HepG2 (cell line): ENCODE measurements at regions not wholly inside any gene's neighbourhood (a gene's known extent, or its start where the extent isn't known, plus 50 kb on each side); places are given as distances from the start of the nearest gene placed in this dataset.

Source experiments
- ATAC-seq: fragments of 200-7000 bp; cut with Tn5 transposase; 3 replicates; pipeline ENCODE4 v1.9.1; 2020; ENCODE audit warnings: mild to moderate bottlenecking, moderate library complexity
- BruUV-seq: library from RNA; stranded (reverse); fragments of 400-500 nt; replicated peaks from 2 replicates; lab custom pipeline; 2021; lab: Mats Ljungman, UMichigan
- CTCF ChIA-PET: fragments of 300-600 bp; formaldehyde crosslinking; extraction: SDS; loops from one replicate; lab custom pipeline; 2021; ENCODE audit warnings: low total read pairs, inconsistent platforms, low intra/inter-chr PET ratio; lab: Yijun Ruan, JAX
- POLR2A ChIA-PET: fragments of 350-600 bp; sonication (Branson Sonifier 250); formaldehyde crosslinking; loops from one replicate; lab custom pipeline; 2020; ENCODE audit warnings: antibody characterized with exemption, inconsistent platforms; lab: Yijun Ruan, JAX
- DNase-seq: peaks from one replicate; pipeline ENCODE4 v3.0.0-alpha.2; 2015; ENCODE audit warnings: low spot score
- FAIRE-seq: peaks from 3 replicates; lab custom pipeline; 2011; peaks lifted over from hg19 to GRCh38; lab: Jason Lieb, UNC
- H2AFZ ChIP-seq: one replicate; pipeline ENCODE4 v1.6.1; 2011; ENCODE audit warnings: low read length, inconsistent platforms
- H3K27ac ChIP-seq: fragments of 300-600 bp; 3 replicates; pipeline ENCODE4 v1.8.0; 2011; ENCODE audit warnings: mixed run types, mild to moderate bottlenecking, mixed read lengths, low read length, inconsistent platforms; ENCODE audit not compliant: insufficient read depth; ENCODE audit errors: extremely low read length
- H3K27me3 ChIP-seq, 2 experiments: fragments of 200-600 bp in 1 of 2; 2 replicates in 1 of 2; 3 replicates in 1 of 2; pipeline versions ENCODE4 v1.6.0 to v1.8.0; 2011; ENCODE audit warnings: low read length in 2 of 2, mild to moderate bottlenecking in 2 of 2, moderate library complexity in 2 of 2, inconsistent platforms in 1 of 2; ENCODE audit not compliant: insufficient read depth in 2 of 2, control insufficient read depth in 1 of 2
- H3K36me3 ChIP-seq, 2 experiments: fragments of 200-600 bp in 1 of 2; replicated peaks in 1 of 2; 2 replicates in 1 of 2; 3 replicates in 1 of 2; pipeline versions ENCODE4 v1.5.1 to v1.8.0; 2011; ENCODE audit warnings: low read length in 2 of 2, inconsistent platforms in 1 of 2; ENCODE audit not compliant: insufficient read depth in 2 of 2, control insufficient read depth in 1 of 2
- H3K4me1 ChIP-seq: 2 replicates; pipeline ENCODE4 v1.5.1; 2012; ENCODE audit warnings: low read length, inconsistent platforms; ENCODE audit not compliant: insufficient read depth
- H3K4me2 ChIP-seq: 2 replicates; pipeline ENCODE4 v1.6.0; 2011; ENCODE audit warnings: low read depth, low read length, inconsistent platforms
- H3K4me3 ChIP-seq, 3 experiments: fragments of 200-600 bp in 1 of 3; sonication (generic), shearing (Covaris generic) in 1 of 3; replicated peaks in 1 of 3; 2 replicates each; pipeline ENCODE4 v1.5.1; 2011 to 2016; ENCODE audit warnings: low read length in 3 of 3, inconsistent platforms in 2 of 3, low read depth in 2 of 3, mild to moderate bottlenecking in 2 of 3, control low read depth in 1 of 3, mixed read lengths in 1 of 3; ENCODE audit not compliant: insufficient read depth in 1 of 3
- H3K79me2 ChIP-seq: one replicate; pipeline ENCODE4 v1.6.1; 2011; ENCODE audit warnings: low read length, inconsistent platforms; ENCODE audit not compliant: insufficient read depth
- H3K9ac ChIP-seq: 2 replicates; pipeline ENCODE4 v1.6.0; 2011; ENCODE audit warnings: mild to moderate bottlenecking, low read depth, low read length, inconsistent platforms; ENCODE audit not compliant: insufficient read depth
- H3K9me3 ChIP-seq: 2 replicates; pipeline ENCODE4 v1.5.1; 2012; ENCODE audit warnings: mild to moderate bottlenecking, low read length
- H4K20me1 ChIP-seq: 2 replicates; pipeline ENCODE4 v1.6.0; 2011; ENCODE audit warnings: inconsistent platforms, mild to moderate bottlenecking, low read length, moderate library complexity; ENCODE audit not compliant: insufficient read depth
- EP300 ChIP-seq, 3 experiments: sonication (generic) in 1 of 3; formaldehyde crosslinking in 1 of 3; IDR thresholded peaks; 2 replicates each; pipeline versions ENCODE4 v1.5.1 to v1.6.1; 2011 to 2020; ENCODE audit warnings: low read depth in 2 of 3, low read length in 2 of 3, borderline replicate concordance in 1 of 3, improper control_type of control experiment in 1 of 3, mild to moderate bottlenecking in 1 of 3, missing genetic modification reagents in 1 of 3, moderate library complexity in 1 of 3
- HNF1B ChIP-seq: sonication (generic); formaldehyde crosslinking; IDR thresholded peaks from 2 replicates; pipeline ENCODE4 v1.5.1; 2020; ENCODE audit warnings: mild to moderate bottlenecking, moderate library complexity, missing genetic modification reagents
- SMAD9 ChIP-seq: sonication (generic); formaldehyde crosslinking; IDR thresholded peaks from 2 replicates; pipeline ENCODE4 v1.5.1; 2020; ENCODE audit warnings: mild to moderate bottlenecking, missing genetic modification reagents
- SNAPC4 ChIP-seq: sonication (generic); formaldehyde crosslinking; IDR thresholded peaks from 2 replicates; pipeline ENCODE4 v1.4.0; 2020; ENCODE audit warnings: mild to moderate bottlenecking, missing genetic modification reagents
- SRSF1 ChIP-seq: fragments of 200-400 bp; formaldehyde crosslinking; optimal IDR thresholded peaks from 2 replicates; pipeline ENCODE3; 2017; ENCODE audit warnings: mild to moderate bottlenecking, low read depth, low read length, moderate library complexity
- THAP8 ChIP-seq: sonication (generic); formaldehyde crosslinking; IDR thresholded peaks from 2 replicates; pipeline ENCODE4 v1.5.1; 2020; ENCODE audit warnings: missing genetic modification reagents, mild to moderate bottlenecking, borderline replicate concordance
- ZKSCAN5 ChIP-seq: sonication (generic); formaldehyde crosslinking; IDR thresholded peaks from 2 replicates; pipeline ENCODE4 v1.5.1; 2020; ENCODE audit warnings: mild to moderate bottlenecking, missing genetic modification reagents
- ZNF235 ChIP-seq: sonication (generic); formaldehyde crosslinking; IDR thresholded peaks from 2 replicates; pipeline ENCODE4 v1.8.1; 2023; ENCODE audit warnings: mild to moderate bottlenecking, missing genetic modification reagents, borderline replicate concordance
- ZNF382 ChIP-seq: sonication (generic); formaldehyde crosslinking; IDR thresholded peaks from 2 replicates; pipeline ENCODE4 v1.5.0; 2020; ENCODE audit warnings: missing genetic modification reagents, mild to moderate bottlenecking, borderline replicate concordance
- ZNF431 ChIP-seq: sonication (generic); formaldehyde crosslinking; IDR thresholded peaks from 2 replicates; pipeline ENCODE4 v1.9.0; 2022; ENCODE audit warnings: missing genetic modification reagents, low read depth, mild to moderate bottlenecking, borderline replicate concordance
- ZNF749 ChIP-seq: sonication (generic); formaldehyde crosslinking; IDR thresholded peaks from 2 replicates; pipeline ENCODE4 v1.8.0; 2022; ENCODE audit warnings: mild to moderate bottlenecking, missing genetic modification reagents, moderate library complexity, borderline replicate concordance
- WGBS: methylation state at CpG from one replicate; pipeline ENCODE4 v1.1.6; 2017; ENCODE audit warnings: low lambda C conversion rate; 5-methylcytosine and 5-hydroxymethylcytosine counted together
- in situ Hi-C: cut with HindIII; loops from 2 replicates; pipeline ENCODE4 v1.10.0; 2017; ENCODE audit warnings: low pct_unique_long_range_greater_than_20kb; ENCODE audit not compliant: extremely low pct_ligation_motif_present
- intact Hi-C: fragments of 100-400 bp; cut with micrococcal nuclease; formaldehyde crosslinking; loops from one replicate; pipeline ENCODE4 v1.10.0; 2022; ENCODE audit not compliant: unreplicated experiment
- TF ChIP-seq, protein P1 (sequence below): sonication (generic); formaldehyde crosslinking; IDR thresholded peaks from 2 replicates; pipeline ENCODE4 v1.4.0; 2020; ENCODE audit warnings: missing genetic modification reagents

DNA sequence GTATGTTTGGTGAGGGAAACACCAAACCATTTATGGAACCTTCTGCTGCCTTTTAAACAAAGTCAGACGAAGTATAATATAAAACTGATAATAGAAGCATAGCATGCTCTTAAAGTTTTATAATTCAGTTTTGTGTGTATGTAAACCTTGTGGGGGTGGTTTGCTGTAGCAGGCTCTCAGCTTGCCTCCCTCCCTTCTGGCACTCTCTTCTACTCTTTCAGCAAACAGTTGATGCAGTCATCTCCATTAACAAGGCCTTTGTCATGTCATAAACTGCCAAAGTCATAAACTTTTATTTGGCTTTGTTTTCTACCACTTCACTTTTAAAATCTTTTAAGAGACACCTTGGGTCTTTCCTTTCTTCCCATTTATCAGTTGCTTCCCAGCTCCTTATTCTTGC lies 448.2 kb upstream of the SETBP1 start (continued):
- TF ChIP-seq HNF1B (CRISPR knock-in tag) (no peak), ZKSCAN5 (CRISPR knock-in tag) (no peak), EP300 (IDR thresholded peaks at IDR 0.05; ENCODE audit: low read depth in 2 of 2, low read length in 2 of 2) (no peak), EP300 (CRISPR knock-in tag; IDR thresholded peaks at IDR 0.05; ENCODE audit: borderline replicate concordance) (no peak), ZNF235 (CRISPR knock-in tag) (no peak), THAP8 (CRISPR knock-in tag) (no peak), ZNF749 (CRISPR knock-in tag) (no peak), ZNF382 (no peak), SMAD9 (CRISPR knock-in tag) (no peak)

DNA sequence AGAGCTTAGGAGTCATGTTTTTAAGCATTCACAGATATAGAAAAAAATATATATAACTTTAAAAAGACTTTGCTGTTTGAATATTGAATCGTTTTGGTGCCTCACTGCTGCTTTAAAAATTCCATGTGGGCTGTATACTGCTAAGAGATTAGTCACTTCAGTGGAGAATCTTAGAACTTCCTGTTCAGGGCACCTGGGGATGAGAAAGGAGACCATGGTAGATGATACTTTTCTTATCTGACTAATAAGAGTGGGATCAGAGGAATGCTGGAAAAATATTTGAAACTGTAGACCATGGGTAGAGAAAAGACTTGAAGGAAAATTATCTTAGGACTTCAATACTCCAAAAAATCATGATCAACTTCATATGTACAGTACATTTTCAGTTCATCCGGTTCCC lies 442.2 kb upstream of the SETBP1 start:
- intact Hi-C loops = no loop called here
- Histone ChIP-seq H3K36me3 (no peaks in the 10 kb centered on the region), H3K9me3 (peaks cover 87% of the 10 kb centered on the region), H4K20me1 (no peaks in the 10 kb centered on the region), H3K27ac (no peak overlapping the region), H2AFZ (no peak overlapping the region), H3K27me3 (no peaks in the 10 kb centered on the region), H3K4me1 (no peaks in the 10 kb centered on the region), H3K4me2 (no peak overlapping the region), H3K79me2 (no peaks in the 10 kb centered on the region), H3K4me3 (no peak overlapping the region), H3K9ac (no peak overlapping the region)
- in situ Hi-C loops = no loop called here
- BruUV-seq = no TSS peak
- no peak for FAIRE-seq
- ATAC-seq = no peak
- ChIA-PET CTCF (no interaction called here), POLR2A (no interaction called here)
- no peak for DNase-seq
- 3% methylated on average over 2 of the region's 2 CpGs for WGBS
- no peak for TF ChIP-seq SRSF1
- TF ChIP-seq, protein P1, sequence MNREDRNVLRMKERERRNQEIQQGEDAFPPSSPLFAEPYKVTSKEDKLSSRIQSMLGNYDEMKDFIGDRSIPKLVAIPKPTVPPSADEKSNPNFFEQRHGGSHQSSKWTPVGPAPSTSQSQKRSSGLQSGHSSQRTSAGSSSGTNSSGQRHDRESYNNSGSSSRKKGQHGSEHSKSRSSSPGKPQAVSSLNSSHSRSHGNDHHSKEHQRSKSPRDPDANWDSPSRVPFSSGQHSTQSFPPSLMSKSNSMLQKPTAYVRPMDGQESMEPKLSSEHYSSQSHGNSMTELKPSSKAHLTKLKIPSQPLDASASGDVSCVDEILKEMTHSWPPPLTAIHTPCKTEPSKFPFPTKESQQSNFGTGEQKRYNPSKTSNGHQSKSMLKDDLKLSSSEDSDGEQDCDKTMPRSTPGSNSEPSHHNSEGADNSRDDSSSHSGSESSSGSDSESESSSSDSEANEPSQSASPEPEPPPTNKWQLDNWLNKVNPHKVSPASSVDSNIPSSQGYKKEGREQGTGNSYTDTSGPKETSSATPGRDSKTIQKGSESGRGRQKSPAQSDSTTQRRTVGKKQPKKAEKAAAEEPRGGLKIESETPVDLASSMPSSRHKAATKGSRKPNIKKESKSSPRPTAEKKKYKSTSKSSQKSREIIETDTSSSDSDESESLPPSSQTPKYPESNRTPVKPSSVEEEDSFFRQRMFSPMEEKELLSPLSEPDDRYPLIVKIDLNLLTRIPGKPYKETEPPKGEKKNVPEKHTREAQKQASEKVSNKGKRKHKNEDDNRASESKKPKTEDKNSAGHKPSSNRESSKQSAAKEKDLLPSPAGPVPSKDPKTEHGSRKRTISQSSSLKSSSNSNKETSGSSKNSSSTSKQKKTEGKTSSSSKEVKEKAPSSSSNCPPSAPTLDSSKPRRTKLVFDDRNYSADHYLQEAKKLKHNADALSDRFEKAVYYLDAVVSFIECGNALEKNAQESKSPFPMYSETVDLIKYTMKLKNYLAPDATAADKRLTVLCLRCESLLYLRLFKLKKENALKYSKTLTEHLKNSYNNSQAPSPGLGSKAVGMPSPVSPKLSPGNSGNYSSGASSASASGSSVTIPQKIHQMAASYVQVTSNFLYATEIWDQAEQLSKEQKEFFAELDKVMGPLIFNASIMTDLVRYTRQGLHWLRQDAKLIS (CRISPR knock-in tag) = no peak
- TF ChIP-seq ZNF431 (CRISPR knock-in tag) = no peak
- no peak for TF ChIP-seq SNAPC4
